GM21619 (cell line): ENCODE measurements at regions not wholly inside any gene's neighbourhood (a gene's known extent, or its start where the extent isn't known, plus 50 kb on each side); places are given as distances from the start of the nearest gene placed in this dataset.

Source experiments
- ATAC-seq: cut with Tn5 transposase; IDR thresholded peaks from one replicate; pipeline ENCODE4 v1.9.1; 2021; ENCODE audit not compliant: unreplicated experiment

- no peak for ATAC-seq
Observed at GRCh38 chr11:113555071-113555619, 79.9 kb upstream of the DRD2 start.

- no peak for ATAC-seq
Observed at GRCh38 chr11:113554526-113554925, 79.3 kb upstream of the DRD2 start.

- no peak for ATAC-seq
Observed at GRCh38 chr11:113553915-113554314, 78.7 kb upstream of the DRD2 start.

- no peak for ATAC-seq
Observed at GRCh38 chr11:113553235-113553634, 78.0 kb upstream of the DRD2 start.

- ATAC-seq, result no peak
Observed at GRCh38 chr11:113552271-113552670, 77.1 kb upstream of the DRD2 start.

- no peak for ATAC-seq
Observed at GRCh38 chr11:113551645-113552044, 76.4 kb upstream of the DRD2 start.

GRCh38 chr11:113549611-113550578, 74.7 kb upstream of the DRD2 start:
- no peak for ATAC-seq

- ATAC-seq, result no peak
Observed at GRCh38 chr11:113549061-113549460, 73.9 kb upstream of the DRD2 start.

- no peak for ATAC-seq
Observed at GRCh38 chr11:113547739-113548138, 72.5 kb upstream of the DRD2 start.

- ATAC-seq, result no peak
Observed at GRCh38 chr11:113546757-113547507, 71.7 kb upstream of the DRD2 start.

- no peak for ATAC-seq
Observed at GRCh38 chr11:113542420-113542819, 67.2 kb upstream of the DRD2 start.

GRCh38 chr11:113540416-113541330, 65.5 kb upstream of the DRD2 start:
- ATAC-seq, result no peak

GRCh38 chr11:113538451-113539412, 63.5 kb upstream of the DRD2 start:
- no peak for ATAC-seq

GRCh38 chr11:113534625-113535024, 59.4 kb upstream of the DRD2 start:
- no peak for ATAC-seq

- ATAC-seq, result no peak
Observed at GRCh38 chr11:113533425-113533698, 58.2 kb upstream of the DRD2 start.

GRCh38 chr11:113532697-113533424, 57.7 kb upstream of the DRD2 start:
- ATAC-seq, result no peak

GRCh38 chr11:113531575-113532451, 56.6 kb upstream of the DRD2 start:
- ATAC-seq, result no peak

- ATAC-seq, result no peak
Observed at GRCh38 chr11:113531083-113531482, 55.9 kb upstream of the DRD2 start.
